Glomerular visceral epithelial cell (primary cell): ENCODE measurements at regions not wholly inside any gene's neighbourhood (a gene's known extent, or its start where the extent isn't known, plus 50 kb on each side); places are given as distances from the start of the nearest gene placed in this dataset.

Experiments
- DNase-seq: peaks from one replicate; pipeline ENCODE4 v3.0.0-alpha.2; 2016; ENCODE audit errors: extremely low spot score

- DNase-seq: no peak
Measured at GRCh38 chr1:208844158-208844557, 600.0 kb upstream of the PLXNA2 start.

GRCh38 chr1:208848854-208849253 lies 604.7 kb upstream of the PLXNA2 start:
- DNase-seq: no peak

- DNase-seq: no peak
Measured at GRCh38 chr1:208850442-208850841, 606.3 kb upstream of the PLXNA2 start.

GRCh38 chr1:208851366-208851765 lies 607.2 kb upstream of the PLXNA2 start:
- no peak for DNase-seq

GRCh38 chr1:208852911-208853310 lies 608.7 kb upstream of the PLXNA2 start:
- DNase-seq: no peak

DNA sequence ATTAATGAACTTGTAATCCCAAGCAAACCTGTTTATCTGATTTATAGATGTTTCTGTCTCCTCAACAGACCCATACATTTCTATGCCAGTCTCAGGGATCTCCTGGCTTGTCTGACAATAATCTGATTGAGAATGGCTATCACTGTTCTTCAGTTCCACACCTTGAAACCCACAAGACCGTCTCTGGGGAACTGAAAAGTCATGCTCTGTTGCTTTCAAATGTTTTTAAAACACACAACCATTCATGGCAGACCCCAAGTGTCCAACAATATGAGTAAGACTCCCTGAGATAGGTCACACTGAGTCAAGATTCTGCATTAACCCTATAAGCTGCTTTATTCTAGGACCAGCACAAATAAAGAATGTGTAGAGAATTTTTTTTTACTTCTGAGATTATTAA lies 611.2 kb upstream of the PLXNA2 start:
- no peak for DNase-seq

- DNase-seq: no peak
Measured at GRCh38 chr1:208857465-208857864, 613.3 kb upstream of the PLXNA2 start.

DNA sequence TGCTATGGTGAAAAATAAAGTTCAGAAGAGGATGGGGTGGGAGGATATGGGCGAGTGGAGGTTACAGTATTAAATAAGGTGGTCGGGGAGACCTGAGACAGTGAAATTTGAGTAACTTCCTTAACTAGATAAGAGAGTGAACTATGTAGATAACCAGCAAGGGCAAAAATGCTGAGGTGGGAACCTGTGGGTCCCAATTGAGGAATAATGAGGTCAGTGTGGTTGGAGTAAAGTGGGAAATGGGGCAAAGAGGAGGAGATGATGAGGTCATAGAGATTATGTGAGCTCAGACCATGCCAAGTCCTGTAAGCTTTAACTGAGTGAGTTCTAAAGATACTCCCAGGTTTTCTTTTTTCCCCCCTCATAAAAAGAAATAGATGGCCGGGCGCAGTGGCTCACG lies 614.6 kb upstream of the PLXNA2 start:
- DNase-seq: no peak

DNA sequence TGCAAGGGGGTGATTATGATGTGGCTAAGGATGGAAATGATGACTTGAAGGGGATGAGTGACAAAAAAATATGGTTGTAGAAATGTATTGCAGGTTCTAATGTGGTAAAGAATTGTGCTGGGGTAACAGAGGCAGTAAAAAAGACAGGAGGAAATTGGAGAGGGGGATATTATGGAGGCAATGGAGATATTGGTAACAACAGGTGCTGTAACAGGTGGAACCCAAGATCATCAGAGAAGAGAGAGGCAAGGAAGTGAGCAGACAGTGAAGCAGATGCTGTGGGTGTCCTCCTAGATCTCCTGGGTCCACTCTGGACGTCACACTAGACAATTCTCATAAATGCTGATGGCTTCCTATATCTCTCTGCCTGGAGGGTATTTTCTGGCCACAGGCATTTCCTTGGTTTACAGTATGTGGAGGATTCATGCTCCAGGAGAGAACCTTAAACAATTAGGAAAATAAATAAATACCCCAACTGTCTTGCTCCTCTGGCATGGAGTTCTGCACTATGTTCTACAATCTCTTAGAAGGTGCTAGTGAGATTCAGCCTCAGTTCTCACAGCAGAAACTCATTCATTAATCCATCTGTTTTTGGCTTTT lies 620.3 kb upstream of the PLXNA2 start:
- DNase-seq: no peak

- DNase-seq: no peak
Measured at GRCh38 chr1:208866386-208866955, 622.3 kb upstream of the PLXNA2 start.

GRCh38 chr1:208868554-208868953 lies 624.4 kb upstream of the PLXNA2 start:
- DNase-seq: peak; percentile 8

GRCh38 chr1:208874915-208875314 lies 630.7 kb upstream of the PLXNA2 start:
- DNase-seq: no peak

DNA sequence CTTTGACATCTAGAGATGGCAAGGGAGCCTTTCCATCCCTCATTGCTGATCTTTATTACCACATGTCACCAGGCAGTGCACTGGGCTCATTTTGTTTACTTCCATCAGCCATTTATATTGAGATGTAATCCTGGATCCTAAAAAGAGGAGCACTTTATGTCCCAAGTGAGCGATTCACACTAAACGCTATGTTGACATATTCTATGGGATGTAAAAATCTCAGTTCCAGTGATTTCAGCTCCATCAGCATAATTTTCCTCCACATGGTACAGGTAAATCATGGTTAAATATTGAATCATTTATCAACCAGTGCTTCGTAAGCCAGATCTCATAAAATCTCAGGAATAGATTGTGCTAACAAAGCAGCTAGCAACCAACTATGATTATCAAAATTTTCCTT lies 634.8 kb upstream of the PLXNA2 start:
- no peak for DNase-seq

- no peak for DNase-seq
Measured at GRCh38 chr1:208880433-208881100, 636.4 kb upstream of the PLXNA2 start.

DNA sequence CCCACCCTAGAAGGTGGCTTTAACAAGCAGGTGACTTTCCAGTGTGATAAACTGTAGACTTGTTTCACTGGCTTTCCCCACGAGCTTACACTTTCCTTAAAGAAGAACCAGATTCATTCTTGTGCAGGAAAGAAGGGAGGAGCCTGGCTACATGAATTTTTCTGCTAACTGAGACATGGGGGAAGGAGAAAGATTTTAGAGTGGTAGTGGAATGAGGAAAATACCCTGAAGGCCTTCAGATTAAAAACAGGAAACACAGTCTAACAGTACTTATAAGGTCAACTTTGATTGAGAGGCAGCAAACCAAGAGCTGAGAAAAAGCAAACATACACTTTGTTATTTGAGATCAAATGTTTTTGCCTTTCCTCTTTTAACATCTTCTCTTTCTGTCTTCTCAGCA lies 640.9 kb upstream of the PLXNA2 start:
- DNase-seq: no peak

GRCh38 chr1:208885650-208886049 lies 641.5 kb upstream of the PLXNA2 start:
- no peak for DNase-seq

GRCh38 chr1:208888376-208888775 lies 644.2 kb upstream of the PLXNA2 start:
- DNase-seq: no peak

DNA sequence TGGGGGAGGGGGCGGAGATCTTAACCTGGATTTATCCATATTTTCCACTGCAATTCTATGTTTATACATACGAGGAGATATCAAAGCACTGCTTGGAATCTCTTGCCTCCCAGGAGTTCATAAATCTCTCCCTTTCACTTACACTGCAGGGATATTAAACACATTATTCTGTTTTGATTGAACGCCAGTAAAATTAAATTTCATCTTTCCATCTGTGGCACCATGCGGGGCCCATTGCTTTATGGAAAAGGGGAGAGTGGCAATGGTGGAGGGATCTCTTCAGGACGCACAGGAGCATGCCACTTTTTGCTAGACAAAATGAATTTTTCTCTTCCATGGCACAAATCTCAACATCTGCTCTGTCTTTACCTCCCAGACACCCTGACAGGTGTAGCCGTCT lies 648.0 kb upstream of the PLXNA2 start:
- DNase-seq: no peak

DNA sequence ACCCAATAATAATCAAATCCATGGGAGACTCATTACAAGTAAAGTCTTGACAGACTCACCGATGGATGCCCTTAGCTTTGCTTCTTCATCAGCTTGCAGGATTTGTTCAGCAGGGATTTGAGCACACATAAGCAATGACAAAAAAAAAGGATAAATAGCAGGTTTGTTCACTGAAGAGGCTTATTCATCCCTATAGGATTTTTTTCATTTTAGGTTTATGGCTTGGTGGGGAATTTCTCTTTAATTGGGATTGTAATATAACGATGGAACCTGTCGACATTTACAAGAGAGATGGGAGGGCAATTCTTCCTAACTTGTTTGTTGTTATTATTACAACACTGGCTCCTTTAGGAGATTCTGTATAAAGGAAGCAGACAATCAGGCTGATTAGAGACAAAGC lies 649.1 kb upstream of the PLXNA2 start:
- DNase-seq: no peak

- no peak for DNase-seq
Measured at GRCh38 chr1:208895181-208895580, 651.0 kb upstream of the PLXNA2 start.

GRCh38 chr1:208895820-208896219 lies 651.6 kb upstream of the PLXNA2 start:
- no peak for DNase-seq

GRCh38 chr1:208896768-208897167 lies 652.6 kb upstream of the PLXNA2 start:
- DNase-seq: no peak

DNA sequence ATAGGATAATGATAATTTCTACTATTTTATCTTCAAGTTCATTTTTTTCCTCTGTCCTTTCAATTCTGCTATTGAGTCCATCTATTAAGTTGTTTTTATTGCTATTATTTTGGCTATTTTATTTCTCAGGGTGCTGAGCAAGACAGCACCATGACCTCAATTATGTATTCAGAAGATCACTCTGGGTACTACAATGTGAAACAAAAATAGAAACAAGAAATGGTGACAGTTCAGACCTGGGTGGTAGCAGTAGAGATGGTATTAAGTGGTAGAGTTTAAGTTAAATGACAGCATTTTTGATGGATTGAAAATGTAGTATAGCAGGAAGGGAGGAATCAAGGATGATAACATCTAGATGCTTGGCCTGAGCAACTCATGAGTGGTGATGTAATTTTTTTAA lies 655.3 kb upstream of the PLXNA2 start:
- DNase-seq: no peak
